ENCODE measurements at regions not wholly inside any gene's neighbourhood (a gene's known extent, or its start where the extent isn't known, plus 50 kb on each side); places are given as distances from the start of the nearest gene placed in this dataset.

DNA sequence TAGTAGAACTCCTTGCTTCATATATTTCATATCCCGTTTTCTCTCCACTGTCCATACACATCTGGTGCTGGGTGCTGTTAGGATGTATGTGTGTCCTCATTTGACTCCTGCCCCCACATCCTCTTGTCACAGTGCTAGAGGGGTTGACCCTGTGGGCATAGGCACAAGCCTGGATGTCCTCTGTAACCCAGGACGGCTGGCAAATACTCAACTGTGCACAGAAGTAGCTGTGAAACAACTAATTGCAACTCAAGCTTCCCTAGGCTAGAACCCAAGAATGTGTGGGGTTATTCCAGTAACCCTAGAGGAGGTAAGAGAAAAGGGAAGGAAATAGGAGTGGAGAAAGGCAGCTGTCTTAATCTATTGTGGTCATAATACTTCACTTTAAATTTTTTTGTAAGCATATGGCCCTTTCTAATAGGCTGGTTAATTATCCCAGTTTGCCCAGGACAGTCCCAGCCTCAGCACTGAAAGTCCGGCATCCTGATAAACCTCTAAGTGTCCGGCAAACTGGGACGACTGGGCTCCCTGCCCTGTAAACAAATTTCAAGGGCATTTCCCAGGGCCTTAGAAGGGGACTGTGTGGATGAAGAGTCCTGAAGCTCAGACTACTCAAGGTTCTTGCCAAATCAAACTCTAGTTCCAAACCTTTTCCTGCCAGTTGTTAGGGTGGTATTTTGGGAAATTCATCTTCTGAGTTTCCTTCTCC, 283.2 kb upstream of the CELF2 start:
- TF ChIP-seq CTCF (conservative IDR thresholded peaks at IDR 0.05 in 1 of 2, IDR thresholded peaks at IDR 0.05 in 1 of 2; ENCODE audit: extremely low read depth in 1 of 2, insufficient read depth in 1 of 2, low read depth in 1 of 2, low read length in 2 of 2) (no peak), EZH2 (IDR thresholded peaks at IDR 0.05; ENCODE audit: borderline replicate concordance, low read length) (no peak)

Measured in mammary epithelial cell (primary cell).